ENCODE measurements at regions not wholly inside any gene's neighbourhood (a gene's known extent, or its start where the extent isn't known, plus 50 kb on each side); places are given as distances from the start of the nearest gene placed in this dataset.

- TF ChIP-seq CTCF (IDR thresholded peaks at IDR 0.05) = no peak
- TF ChIP-seq POLR2A (IDR thresholded peaks at IDR 0.05) = no peak
Observed at GRCh38 chr3:139241783-139242182, 102.0 kb upstream of the MRPS22 start.
